ENCODE measurements at regions not wholly inside any gene's neighbourhood (a gene's known extent, or its start where the extent isn't known, plus 50 kb on each side); places are given as distances from the start of the nearest gene placed in this dataset.

DNA sequence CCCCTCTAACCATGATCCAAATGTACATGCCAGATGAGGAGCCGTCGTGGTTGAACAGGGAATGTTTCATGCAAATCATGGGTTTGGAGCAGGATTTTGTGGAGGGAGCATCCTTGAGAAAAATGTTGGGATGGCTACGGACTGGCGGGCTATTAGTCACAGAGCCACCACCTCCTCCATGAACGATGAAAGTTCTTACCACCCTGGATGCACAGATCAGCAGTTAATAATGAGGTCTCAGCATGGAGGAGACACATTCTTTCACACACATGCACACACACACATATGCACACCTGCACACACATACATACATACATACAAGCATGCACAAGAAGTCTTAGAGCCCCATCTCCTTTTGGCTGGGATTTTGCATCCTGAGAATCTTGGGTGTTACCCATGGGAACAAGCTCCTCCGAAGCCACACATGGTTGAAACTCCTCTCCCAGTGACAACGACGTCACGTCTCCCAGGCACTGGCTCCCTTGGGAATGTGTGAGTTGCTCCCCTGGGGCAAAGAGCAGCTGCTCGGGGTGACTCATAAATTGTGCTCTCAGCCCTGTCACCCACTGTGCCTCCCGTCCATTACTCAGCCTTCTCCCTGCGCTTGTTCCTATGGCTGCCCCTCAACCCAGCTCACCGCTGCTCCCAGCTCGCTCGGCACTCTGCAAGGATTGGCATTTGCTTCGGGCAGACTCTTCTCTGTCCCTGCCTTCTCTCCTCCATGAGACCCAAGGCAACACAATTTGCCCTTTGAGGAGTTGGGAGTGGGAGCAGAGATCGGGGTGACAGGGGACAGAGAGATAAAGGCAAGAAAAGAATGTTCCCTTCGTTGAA, 344.6 kb downstream of the SOX9 start:
- WGBS = 62% methylated on average over 18 of the region's 18 CpGs
- Histone ChIP-seq H3K9ac (ENCODE audit: low read depth in 1 of 2, low read length in 2 of 2) (no peak overlapping the region), H3K36me3 (ENCODE audit: control insufficient read depth in 4 of 4, insufficient read depth in 3 of 4, low read depth in 1 of 4, low read length in 3 of 4) (no peaks in the 10 kb centered on the region), H3K4me3 (ENCODE audit: low read depth in 1 of 3, low read length in 3 of 3) (no peak overlapping the region), H3K4me1 (ENCODE audit: control insufficient read depth in 4 of 4, insufficient read depth in 4 of 4, low read length in 3 of 4) (no peaks in the 10 kb centered on the region), H3K27me3 (ENCODE audit: control insufficient read depth in 4 of 4, insufficient read depth in 4 of 4, low read length in 3 of 4) (peaks cover 0 to 3% (median 1%) of the 10 kb centered on the region in 4 donors), H3K9me3 (ENCODE audit: control insufficient read depth in 4 of 4, low read length in 3 of 4) (no peaks in the 10 kb centered on the region), H3K27ac (ENCODE audit: low read depth in 1 of 2, low read length in 2 of 2) (no peak overlapping the region)
- no peak for TF ChIP-seq TAF1 (conservative IDR thresholded peaks at IDR 0.05)
- no peak for TF ChIP-seq YY1 (IDR thresholded peaks at IDR 0.05)
- TF ChIP-seq NR2F2 (IDR thresholded peaks at IDR 0.05) = no peak
- TF ChIP-seq, protein P1, sequence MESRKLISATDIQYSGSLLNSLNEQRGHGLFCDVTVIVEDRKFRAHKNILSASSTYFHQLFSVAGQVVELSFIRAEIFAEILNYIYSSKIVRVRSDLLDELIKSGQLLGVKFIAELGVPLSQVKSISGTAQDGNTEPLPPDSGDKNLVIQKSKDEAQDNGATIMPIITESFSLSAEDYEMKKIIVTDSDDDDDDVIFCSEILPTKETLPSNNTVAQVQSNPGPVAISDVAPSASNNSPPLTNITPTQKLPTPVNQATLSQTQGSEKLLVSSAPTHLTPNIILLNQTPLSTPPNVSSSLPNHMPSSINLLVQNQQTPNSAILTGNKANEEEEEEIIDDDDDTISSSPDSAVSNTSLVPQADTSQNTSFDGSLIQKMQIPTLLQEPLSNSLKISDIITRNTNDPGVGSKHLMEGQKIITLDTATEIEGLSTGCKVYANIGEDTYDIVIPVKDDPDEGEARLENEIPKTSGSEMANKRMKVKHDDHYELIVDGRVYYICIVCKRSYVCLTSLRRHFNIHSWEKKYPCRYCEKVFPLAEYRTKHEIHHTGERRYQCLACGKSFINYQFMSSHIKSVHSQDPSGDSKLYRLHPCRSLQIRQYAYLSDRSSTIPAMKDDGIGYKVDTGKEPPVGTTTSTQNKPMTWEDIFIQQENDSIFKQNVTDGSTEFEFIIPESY (IDR thresholded peaks at IDR 0.05) = no peak
- no peak for TF ChIP-seq HNF4G (IDR thresholded peaks at IDR 0.05)
- no peak for TF ChIP-seq SP1 (IDR thresholded peaks at IDR 0.05)
- no peak for TF ChIP-seq GABPA (IDR thresholded peaks at IDR 0.05 in 1 of 2, conservative IDR thresholded peaks at IDR 0.05 in 1 of 2)
- TF ChIP-seq JUND (IDR thresholded peaks at IDR 0.05) = no peak
- TF ChIP-seq, protein P2, sequence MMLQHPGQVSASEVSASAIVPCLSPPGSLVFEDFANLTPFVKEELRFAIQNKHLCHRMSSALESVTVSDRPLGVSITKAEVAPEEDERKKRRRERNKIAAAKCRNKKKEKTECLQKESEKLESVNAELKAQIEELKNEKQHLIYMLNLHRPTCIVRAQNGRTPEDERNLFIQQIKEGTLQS (IDR thresholded peaks at IDR 0.05) = no peak
- TF ChIP-seq HNF4A (conservative IDR thresholded peaks at IDR 0.05) = no peak
- TF ChIP-seq, protein P3, sequence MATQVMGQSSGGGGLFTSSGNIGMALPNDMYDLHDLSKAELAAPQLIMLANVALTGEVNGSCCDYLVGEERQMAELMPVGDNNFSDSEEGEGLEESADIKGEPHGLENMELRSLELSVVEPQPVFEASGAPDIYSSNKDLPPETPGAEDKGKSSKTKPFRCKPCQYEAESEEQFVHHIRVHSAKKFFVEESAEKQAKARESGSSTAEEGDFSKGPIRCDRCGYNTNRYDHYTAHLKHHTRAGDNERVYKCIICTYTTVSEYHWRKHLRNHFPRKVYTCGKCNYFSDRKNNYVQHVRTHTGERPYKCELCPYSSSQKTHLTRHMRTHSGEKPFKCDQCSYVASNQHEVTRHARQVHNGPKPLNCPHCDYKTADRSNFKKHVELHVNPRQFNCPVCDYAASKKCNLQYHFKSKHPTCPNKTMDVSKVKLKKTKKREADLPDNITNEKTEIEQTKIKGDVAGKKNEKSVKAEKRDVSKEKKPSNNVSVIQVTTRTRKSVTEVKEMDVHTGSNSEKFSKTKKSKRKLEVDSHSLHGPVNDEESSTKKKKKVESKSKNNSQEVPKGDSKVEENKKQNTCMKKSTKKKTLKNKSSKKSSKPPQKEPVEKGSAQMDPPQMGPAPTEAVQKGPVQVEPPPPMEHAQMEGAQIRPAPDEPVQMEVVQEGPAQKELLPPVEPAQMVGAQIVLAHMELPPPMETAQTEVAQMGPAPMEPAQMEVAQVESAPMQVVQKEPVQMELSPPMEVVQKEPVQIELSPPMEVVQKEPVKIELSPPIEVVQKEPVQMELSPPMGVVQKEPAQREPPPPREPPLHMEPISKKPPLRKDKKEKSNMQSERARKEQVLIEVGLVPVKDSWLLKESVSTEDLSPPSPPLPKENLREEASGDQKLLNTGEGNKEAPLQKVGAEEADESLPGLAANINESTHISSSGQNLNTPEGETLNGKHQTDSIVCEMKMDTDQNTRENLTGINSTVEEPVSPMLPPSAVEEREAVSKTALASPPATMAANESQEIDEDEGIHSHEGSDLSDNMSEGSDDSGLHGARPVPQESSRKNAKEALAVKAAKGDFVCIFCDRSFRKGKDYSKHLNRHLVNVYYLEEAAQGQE (IDR thresholded peaks at IDR 0.05) = no peak
- no peak for TF ChIP-seq FOXA1 (IDR thresholded peaks at IDR 0.05)
- no peak for TF ChIP-seq EGR1 (IDR thresholded peaks at IDR 0.05; ENCODE audit: low read depth in 2 of 2)
- TF ChIP-seq, protein P4, sequence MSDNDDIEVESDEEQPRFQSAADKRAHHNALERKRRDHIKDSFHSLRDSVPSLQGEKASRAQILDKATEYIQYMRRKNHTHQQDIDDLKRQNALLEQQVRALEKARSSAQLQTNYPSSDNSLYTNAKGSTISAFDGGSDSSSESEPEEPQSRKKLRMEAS (IDR thresholded peaks at IDR 0.05) = no peak
- no peak for DNase-seq (ENCODE audit: low spot score)

DNA sequence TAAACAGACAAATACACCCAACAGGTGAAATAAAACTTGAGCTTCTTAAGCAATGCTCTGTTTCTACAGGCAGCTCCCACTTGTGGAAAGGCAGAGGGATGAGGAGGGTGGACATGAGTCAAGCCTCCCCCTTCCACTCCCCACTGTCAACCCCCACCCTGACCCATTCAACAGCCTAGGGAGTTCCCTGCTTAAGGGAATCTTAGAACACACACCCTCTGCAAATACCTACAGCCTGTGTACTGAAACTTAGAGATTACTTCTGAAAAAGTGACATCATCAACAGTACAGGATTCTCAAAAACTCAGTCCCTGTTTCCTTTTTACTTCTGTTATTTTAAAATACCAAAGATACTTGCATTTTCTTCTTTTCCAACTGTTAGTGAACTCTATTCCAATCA, 345.4 kb downstream of the SOX9 start:
- Histone ChIP-seq H3K9me3 (ENCODE audit: control insufficient read depth in 4 of 4, low read length in 3 of 4) (no peaks in the 10 kb centered on the region), H3K4me3 (ENCODE audit: low read depth in 1 of 3, low read length in 3 of 3) (no peak overlapping the region), H3K27ac (ENCODE audit: low read depth in 1 of 2, low read length in 2 of 2) (no peak overlapping the region), H3K27me3 (ENCODE audit: control insufficient read depth in 4 of 4, insufficient read depth in 4 of 4, low read length in 3 of 4) (peaks cover 0 to 3% (median 1%) of the 10 kb centered on the region in 4 donors), H3K9ac (ENCODE audit: low read depth in 1 of 2, low read length in 2 of 2) (no peak overlapping the region), H3K4me1 (ENCODE audit: control insufficient read depth in 4 of 4, insufficient read depth in 4 of 4, low read length in 3 of 4) (no peaks in the 10 kb centered on the region), H3K36me3 (ENCODE audit: control insufficient read depth in 4 of 4, insufficient read depth in 3 of 4, low read depth in 1 of 4, low read length in 3 of 4) (no peaks in the 10 kb centered on the region)
- no peak for DNase-seq (ENCODE audit: low spot score)
- TF ChIP-seq SP1 (IDR thresholded peaks at IDR 0.05) (no peak), TAF1 (conservative IDR thresholded peaks at IDR 0.05) (no peak)
- TF ChIP-seq, protein P5, sequence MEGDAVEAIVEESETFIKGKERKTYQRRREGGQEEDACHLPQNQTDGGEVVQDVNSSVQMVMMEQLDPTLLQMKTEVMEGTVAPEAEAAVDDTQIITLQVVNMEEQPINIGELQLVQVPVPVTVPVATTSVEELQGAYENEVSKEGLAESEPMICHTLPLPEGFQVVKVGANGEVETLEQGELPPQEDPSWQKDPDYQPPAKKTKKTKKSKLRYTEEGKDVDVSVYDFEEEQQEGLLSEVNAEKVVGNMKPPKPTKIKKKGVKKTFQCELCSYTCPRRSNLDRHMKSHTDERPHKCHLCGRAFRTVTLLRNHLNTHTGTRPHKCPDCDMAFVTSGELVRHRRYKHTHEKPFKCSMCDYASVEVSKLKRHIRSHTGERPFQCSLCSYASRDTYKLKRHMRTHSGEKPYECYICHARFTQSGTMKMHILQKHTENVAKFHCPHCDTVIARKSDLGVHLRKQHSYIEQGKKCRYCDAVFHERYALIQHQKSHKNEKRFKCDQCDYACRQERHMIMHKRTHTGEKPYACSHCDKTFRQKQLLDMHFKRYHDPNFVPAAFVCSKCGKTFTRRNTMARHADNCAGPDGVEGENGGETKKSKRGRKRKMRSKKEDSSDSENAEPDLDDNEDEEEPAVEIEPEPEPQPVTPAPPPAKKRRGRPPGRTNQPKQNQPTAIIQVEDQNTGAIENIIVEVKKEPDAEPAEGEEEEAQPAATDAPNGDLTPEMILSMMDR (IDR thresholded peaks at IDR 0.05; ENCODE audit: low read depth, low read length, missing input control) = no peak

All from liver (tissue), 8 donors.